22Rv1 (cell line): ENCODE measurements at regions not wholly inside any gene's neighbourhood (a gene's known extent, or its start where the extent isn't known, plus 50 kb on each side); places are given as distances from the start of the nearest gene placed in this dataset.

ENCODE experiments used
- H3K27ac ChIP-seq: fragments of 450-650 bp; 2 replicates; pipeline ENCODE4 v1.5.1; 2017
- ZFX ChIP-seq: fragments of 450-650 bp; IDR thresholded peaks from 2 replicates; pipeline ENCODE4 v1.6.1; 2017; ENCODE audit warnings: antibody characterized with exemption, borderline replicate concordance
- TF ChIP-seq, protein P1 (sequence below): fragments of 450-650 bp; IDR thresholded peaks from 2 replicates; pipeline ENCODE4 v1.5.1; 2017; ENCODE audit warnings: mild to moderate bottlenecking

DNA sequence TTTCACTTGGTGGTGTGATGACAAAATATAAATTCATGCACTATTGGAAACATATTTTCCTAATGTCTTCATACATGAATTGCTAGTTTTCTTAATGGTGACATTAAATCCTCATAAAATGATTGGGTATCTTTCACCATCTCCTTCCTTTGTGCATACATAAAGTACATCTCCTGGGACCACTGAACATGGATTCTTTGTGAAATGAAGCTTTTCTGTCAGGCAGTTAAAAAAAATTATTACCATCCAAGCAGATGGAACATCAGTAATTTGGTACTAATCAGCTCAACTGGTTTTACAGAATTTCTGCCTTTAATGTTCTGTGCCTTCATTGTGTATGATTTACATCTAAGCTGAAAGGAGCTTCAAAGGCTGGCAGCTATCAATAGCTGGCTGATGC lies 891.7 kb upstream of the SLC10A2 start:
- TF ChIP-seq, protein P1, sequence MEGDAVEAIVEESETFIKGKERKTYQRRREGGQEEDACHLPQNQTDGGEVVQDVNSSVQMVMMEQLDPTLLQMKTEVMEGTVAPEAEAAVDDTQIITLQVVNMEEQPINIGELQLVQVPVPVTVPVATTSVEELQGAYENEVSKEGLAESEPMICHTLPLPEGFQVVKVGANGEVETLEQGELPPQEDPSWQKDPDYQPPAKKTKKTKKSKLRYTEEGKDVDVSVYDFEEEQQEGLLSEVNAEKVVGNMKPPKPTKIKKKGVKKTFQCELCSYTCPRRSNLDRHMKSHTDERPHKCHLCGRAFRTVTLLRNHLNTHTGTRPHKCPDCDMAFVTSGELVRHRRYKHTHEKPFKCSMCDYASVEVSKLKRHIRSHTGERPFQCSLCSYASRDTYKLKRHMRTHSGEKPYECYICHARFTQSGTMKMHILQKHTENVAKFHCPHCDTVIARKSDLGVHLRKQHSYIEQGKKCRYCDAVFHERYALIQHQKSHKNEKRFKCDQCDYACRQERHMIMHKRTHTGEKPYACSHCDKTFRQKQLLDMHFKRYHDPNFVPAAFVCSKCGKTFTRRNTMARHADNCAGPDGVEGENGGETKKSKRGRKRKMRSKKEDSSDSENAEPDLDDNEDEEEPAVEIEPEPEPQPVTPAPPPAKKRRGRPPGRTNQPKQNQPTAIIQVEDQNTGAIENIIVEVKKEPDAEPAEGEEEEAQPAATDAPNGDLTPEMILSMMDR, result no peak
- no peak for TF ChIP-seq ZFX
- H3K27ac ChIP-seq, result no peak overlapping the region

DNA sequence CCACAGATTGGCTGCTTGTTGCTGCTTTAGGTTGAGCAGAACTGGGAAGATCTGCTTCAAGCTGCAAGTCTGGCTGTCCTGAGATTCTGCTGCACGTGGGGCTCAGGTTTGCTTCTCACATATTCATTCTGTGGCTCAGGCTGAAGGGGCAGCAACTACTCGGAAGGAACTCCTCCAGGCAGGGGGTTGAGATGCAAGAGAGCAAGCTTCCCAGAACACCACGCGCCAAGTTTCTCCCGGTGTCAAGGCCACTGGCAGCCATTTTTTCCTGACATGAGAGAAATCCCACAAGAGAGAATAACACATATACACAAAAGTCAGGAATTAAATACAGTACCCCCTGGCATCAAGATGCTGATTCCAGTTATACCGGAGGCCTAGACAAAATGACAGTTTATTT lies 887.6 kb upstream of the SLC10A2 start:
- no peak overlapping the region for H3K27ac ChIP-seq
- TF ChIP-seq ZFX, result no peak
- TF ChIP-seq, protein P1, result no peak

DNA sequence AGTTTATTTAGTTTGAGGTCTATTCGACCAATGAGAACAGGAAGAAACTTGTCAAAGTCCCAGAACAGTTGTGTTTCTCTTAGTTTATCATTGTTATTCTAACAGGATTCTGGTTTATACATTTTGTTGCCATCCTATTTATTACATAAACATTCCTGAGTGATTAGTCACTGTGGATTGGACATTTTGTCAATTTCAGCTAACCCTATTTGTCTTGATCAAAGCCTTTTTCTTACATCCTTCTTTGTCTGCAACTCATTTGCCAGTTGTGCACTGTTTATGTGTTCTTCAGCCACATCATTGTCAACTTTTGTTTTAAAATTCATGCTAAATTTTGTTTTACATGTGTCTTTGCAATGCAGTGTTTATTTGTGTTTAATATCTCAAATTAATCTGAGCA lies 886.0 kb upstream of the SLC10A2 start:
- TF ChIP-seq ZFX, result no peak
- TF ChIP-seq, protein P1, result no peak
- no peak overlapping the region for H3K27ac ChIP-seq

DNA sequence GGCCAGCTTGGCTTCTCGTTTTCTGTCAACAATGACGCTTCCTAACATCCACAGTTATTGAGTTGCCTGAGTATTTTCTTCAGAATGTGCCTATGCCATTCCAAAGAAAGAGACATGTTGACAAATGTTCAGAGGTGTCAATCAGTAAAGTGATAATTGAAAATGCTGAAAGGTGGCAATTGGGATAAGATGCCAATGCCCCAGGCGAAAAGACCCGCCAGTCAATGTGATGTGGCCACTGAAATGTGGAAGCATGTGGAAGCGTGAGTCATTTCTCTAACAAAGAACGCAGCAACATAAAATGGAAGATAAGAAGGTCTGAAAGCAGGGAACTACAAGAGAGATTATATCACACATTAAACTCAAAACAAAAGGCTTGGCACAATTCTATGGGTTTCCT lies 882.2 kb upstream of the SLC10A2 start:
- TF ChIP-seq, protein P1, result no peak
- no peak for TF ChIP-seq ZFX
- no peak overlapping the region for H3K27ac ChIP-seq

DNA sequence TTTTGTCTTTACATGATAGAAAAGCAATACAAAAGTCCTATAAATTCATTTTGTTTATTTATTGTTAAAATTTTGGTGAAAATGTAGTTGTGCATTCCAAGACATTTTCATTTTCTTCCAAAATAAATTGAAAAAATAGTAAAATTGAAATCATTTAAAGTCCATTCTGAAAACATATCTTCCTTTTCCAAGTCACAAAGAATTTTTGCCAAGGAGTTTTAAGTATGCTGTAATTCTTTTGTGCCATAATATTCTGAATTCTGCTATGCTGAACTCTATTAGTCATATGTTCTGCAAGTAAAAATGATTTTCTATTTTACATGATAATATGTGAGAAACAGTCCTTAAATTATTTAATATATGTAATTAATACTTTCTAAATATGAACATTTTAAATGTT lies 879.6 kb upstream of the SLC10A2 start:
- no peak overlapping the region for H3K27ac ChIP-seq
- TF ChIP-seq, protein P1, result no peak
- no peak for TF ChIP-seq ZFX

DNA sequence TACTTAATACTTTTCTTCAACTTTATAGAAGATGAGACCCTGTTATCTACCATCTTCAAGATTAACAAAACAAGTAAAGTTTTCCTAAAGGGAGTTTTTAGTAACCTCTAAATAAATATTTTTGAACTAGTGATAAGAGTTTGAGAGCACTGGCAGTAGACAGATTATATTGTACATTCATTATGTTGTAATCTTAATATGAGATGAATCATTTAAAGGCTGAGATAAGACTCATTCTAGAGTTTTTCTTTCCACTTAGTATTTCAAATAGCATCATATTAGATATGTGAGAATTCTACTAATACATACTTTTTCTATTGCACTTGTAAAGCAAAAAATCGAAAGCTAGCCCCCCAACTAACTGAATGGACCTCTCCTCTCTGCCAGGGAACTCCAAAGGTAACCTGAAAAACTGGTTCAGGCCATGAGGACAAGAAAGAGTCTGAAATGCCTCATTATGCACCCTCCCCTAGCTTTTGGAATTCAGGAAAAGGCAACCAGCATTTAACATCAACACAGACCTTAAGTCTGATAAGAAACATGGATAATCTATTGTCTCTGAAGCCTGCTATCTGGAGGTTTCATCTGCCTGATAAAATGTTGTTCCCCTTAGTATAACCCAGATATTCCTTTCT lies 875.4 kb upstream of the SLC10A2 start:
- TF ChIP-seq, protein P1, result no peak
- no peak for TF ChIP-seq ZFX
- no peak overlapping the region for H3K27ac ChIP-seq

DNA sequence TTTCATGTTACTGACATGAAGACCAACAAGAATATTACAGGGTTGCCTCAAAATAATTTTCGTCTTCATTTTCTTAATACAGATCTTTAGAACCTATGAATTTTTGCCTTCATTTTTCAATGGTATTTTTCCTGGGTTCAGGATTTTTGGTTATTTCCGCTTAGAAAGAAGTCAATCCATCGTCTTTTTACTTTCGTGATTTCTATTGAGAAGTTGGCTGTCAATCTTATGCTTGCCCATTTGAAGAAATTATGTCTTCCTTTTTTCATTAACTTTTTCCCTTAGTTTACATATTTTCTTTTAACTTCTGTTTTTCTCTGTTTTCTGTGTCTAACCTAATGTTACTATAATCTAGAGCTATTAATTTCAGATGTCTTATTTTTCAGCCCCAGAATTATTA lies 868.9 kb upstream of the SLC10A2 start:
- H3K27ac ChIP-seq, result no peak overlapping the region
- no peak for TF ChIP-seq ZFX
- TF ChIP-seq, protein P1, result no peak
